ENCODE measurements at regions not wholly inside any gene's neighbourhood (a gene's known extent, or its start where the extent isn't known, plus 50 kb on each side); places are given as distances from the start of the nearest gene placed in this dataset.

DNA sequence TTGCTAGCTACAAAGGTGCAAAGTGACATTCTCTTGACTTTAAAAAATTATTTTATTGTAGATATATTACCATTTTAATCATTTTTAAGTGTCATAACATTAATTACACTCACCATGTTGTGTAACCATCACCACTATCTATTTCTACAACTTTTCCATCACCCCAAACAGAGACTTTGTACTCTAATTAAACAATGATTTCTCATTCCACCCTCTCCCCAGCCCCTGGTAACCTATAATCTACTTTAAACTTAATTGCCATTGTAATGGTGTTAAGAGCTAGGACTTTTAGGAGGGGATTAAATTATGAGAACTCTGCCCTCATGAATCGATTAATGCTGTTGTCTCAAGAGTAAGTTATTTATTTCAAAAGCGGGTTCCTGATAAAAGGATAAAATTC lies 352.9 kb upstream of the SEL1L start:
- H3K4me3 ChIP-seq: no peak overlapping the region
- FAIRE-seq (no peak), ATAC-seq (no peak), DNase-seq (ENCODE audit: low read depth in 1 of 2, low spot score in 1 of 2) (no peak)
- ChIA-PET CTCF (no interaction called here), POLR2A (no interaction called here)
- 3% methylated on average over 2 of the region's 2 CpGs for WGBS (ENCODE audit: missing lambda C conversion rate)
- no peaks in the 10 kb centered on the region for H3K4me1 ChIP-seq
- no peak for TF ChIP-seq TP53 (CRISPR knock-in tag; IDR thresholded peaks at IDR 0.05)
- TF ChIP-seq, protein P1, sequence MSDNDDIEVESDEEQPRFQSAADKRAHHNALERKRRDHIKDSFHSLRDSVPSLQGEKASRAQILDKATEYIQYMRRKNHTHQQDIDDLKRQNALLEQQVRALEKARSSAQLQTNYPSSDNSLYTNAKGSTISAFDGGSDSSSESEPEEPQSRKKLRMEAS (IDR thresholded peaks at IDR 0.05): no peak
- no peaks in the 10 kb centered on the region for H3K9me3 ChIP-seq
- H3K27ac ChIP-seq: no peak overlapping the region
- H3K4me2 ChIP-seq: no peak overlapping the region

DNA sequence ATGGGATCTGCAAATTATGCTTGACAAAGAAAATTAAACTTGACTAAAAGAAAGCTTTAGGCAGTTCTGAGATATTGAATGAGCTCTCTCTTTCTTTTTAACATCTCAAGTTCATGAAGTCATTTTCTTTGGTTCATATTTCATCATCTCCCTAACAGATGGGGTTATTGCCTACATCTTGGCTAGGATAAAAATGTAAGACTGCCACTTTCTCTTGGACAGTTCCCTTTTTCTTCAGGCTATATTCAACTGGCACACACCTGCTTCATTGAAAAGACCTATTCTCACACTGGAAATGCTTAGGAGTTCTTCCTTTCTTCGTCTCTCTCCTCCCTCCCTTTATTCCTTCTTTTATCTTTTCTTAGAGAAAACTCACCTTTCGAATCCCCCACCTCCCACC lies 355.9 kb upstream of the SEL1L start:
- no peak for ATAC-seq
- WGBS (ENCODE audit: missing lambda C conversion rate): 2% methylated on average over 2 of the region's 2 CpGs
- ChIA-PET POLR2A (no interaction called here), CTCF (no interaction called here)
- no peak for FAIRE-seq
- Histone ChIP-seq H3K27ac (no peak overlapping the region), H3K9me3 (no peaks in the 10 kb centered on the region), H3K4me2 (no peak overlapping the region), H3K4me1 (no peaks in the 10 kb centered on the region), H3K4me3 (no peak overlapping the region)
- TF ChIP-seq ZSCAN20 (CRISPR knock-in tag; IDR thresholded peaks at IDR 0.05) (no peak), CBX2 (IDR thresholded peaks at IDR 0.05; ENCODE audit: borderline replicate concordance, low read depth) (no peak), KDM5A (IDR thresholded peaks at IDR 0.05) (no peak), HOXB13 (CRISPR knock-in tag; IDR thresholded peaks at IDR 0.05; ENCODE audit: low read depth) (no peak), JUNB (IDR thresholded peaks at IDR 0.05) (no peak), HOXB5 (CRISPR knock-in tag; IDR thresholded peaks at IDR 0.05) (no peak), RARB (CRISPR knock-in tag; IDR thresholded peaks at IDR 0.05) (no peak), MAFK (IDR thresholded peaks at IDR 0.05; ENCODE audit: partially characterized antibody) (no peak)
- no peak for DNase-seq (ENCODE audit: low read depth in 1 of 2, low spot score in 1 of 2)

DNA sequence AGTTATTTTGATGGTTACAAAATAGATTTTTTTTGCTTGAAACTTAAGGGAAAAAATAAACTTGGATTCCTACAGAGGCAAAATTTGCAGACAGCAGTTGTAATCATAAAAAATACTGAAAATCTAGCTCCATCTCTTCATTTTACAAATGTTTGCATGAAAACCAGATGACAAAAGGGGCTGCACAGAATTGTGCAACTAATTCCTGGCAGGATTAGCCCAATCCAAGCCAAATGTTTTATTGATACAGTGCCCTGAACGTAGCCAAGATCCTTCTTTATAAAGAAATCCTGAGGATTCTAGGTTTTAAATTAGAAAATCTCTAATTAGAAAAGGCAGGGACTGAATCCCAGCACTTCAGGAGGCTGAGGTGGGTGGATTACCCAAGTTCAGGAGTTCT lies 356.4 kb upstream of the SEL1L start:
- ATAC-seq: no peak
- Histone ChIP-seq H3K4me3 (no peak overlapping the region), H3K4me1 (no peaks in the 10 kb centered on the region), H3K27ac (no peak overlapping the region), H3K9me3 (no peaks in the 10 kb centered on the region), H3K4me2 (no peak overlapping the region)
- ChIA-PET CTCF (no interaction called here), POLR2A (no interaction called here)
- WGBS (ENCODE audit: missing lambda C conversion rate): 0% methylated on average over 1 of the region's 1 CpG
- no peak for TF ChIP-seq KDM1A (IDR thresholded peaks at IDR 0.05; ENCODE audit: low read depth)
- TF ChIP-seq, protein P2, sequence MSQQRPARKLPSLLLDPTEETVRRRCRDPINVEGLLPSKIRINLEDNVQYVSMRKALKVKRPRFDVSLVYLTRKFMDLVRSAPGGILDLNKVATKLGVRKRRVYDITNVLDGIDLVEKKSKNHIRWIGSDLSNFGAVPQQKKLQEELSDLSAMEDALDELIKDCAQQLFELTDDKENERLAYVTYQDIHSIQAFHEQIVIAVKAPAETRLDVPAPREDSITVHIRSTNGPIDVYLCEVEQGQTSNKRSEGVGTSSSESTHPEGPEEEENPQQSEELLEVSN (IDR thresholded peaks at IDR 0.05; ENCODE audit: borderline replicate concordance, low read depth): no peak
- no peak for FAIRE-seq
- DNase-seq (ENCODE audit: low read depth in 1 of 2, low spot score in 1 of 2): no peak

DNA sequence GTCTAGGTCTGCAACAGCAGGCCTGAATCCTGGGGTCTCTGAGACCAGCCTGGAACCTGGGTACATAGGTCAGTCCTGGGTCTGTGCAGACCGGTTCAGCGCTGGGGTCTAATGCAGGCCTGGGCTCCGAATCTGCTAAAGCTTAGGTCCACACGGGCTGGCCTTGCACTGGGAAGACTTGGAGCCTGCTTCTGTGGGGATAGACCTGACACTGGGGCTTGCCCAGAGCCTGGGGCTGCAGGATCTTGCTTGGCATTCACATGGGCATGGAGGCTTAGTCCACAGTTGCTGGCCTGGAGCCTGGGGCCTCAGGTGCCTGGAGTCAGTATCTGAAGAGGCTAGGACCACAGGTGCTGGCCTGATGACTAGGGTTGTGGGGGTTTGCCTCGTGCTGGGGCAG lies 369.8 kb upstream of the SEL1L start:
- ChIA-PET POLR2A (no interaction called here), CTCF (interaction anchor here (0.6 kb wide), 1 partner anchor 119 kb away, joined by 3 read pairs; no protein-coding TSS in a partner anchor)
- ATAC-seq (no peak), DNase-seq (ENCODE audit: low read depth in 1 of 2, low spot score in 1 of 2) (no peak), FAIRE-seq (no peak)
- H3K9me3 ChIP-seq: peaks cover 12% of the 10 kb centered on the region; the same call in 1 of the 3 replicates
- H3K4me3 ChIP-seq: no peak overlapping the region
- WGBS (ENCODE audit: missing lambda C conversion rate): 4% methylated on average over 5 of the region's 5 CpGs
- no peaks in the 10 kb centered on the region for H3K4me1 ChIP-seq
- no peak overlapping the region for H3K4me2 ChIP-seq
- H3K27ac ChIP-seq: no peak overlapping the region
- TF ChIP-seq SREBF2 (IDR thresholded peaks at IDR 0.05): no peak
- no peak for TF ChIP-seq CBX8 (IDR thresholded peaks at IDR 0.05)
- TF ChIP-seq EHF (CRISPR knock-in tag; IDR thresholded peaks at IDR 0.05): no peak
- no peak for TF ChIP-seq EHMT2 (IDR thresholded peaks at IDR 0.05; ENCODE audit: low read depth)
- TF ChIP-seq, protein P3, sequence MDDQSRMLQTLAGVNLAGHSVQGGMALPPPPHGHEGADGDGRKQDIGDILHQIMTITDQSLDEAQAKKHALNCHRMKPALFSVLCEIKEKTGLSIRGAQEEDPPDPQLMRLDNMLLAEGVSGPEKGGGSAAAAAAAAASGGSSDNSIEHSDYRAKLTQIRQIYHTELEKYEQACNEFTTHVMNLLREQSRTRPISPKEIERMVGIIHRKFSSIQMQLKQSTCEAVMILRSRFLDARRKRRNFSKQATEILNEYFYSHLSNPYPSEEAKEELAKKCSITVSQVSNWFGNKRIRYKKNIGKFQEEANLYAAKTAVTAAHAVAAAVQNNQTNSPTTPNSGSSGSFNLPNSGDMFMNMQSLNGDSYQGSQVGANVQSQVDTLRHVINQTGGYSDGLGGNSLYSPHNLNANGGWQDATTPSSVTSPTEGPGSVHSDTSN (IDR thresholded peaks at IDR 0.05): no peak
- no peak for TF ChIP-seq POLR2AphosphoS2 (conservative IDR thresholded peaks at IDR 0.05; ENCODE audit: low read length)
- no peak for TF ChIP-seq PHF8 (IDR thresholded peaks at IDR 0.05; ENCODE audit: borderline replicate concordance, low read depth)
- no peak for TF ChIP-seq MAZ (IDR thresholded peaks at IDR 0.05; ENCODE audit: borderline replicate concordance, low read depth, low read length)
- TF ChIP-seq ZFP36 (IDR thresholded peaks at IDR 0.05; ENCODE audit: borderline replicate concordance, partially characterized antibody): no peak
- TF ChIP-seq RARB (CRISPR knock-in tag; IDR thresholded peaks at IDR 0.05): no peak
- TF ChIP-seq FOXS1 (CRISPR knock-in tag; IDR thresholded peaks at IDR 0.05): no peak
- TF ChIP-seq TFCP2L1 (CRISPR knock-in tag; IDR thresholded peaks at IDR 0.05): no peak
- TF ChIP-seq RAD21 (conservative IDR thresholded peaks at IDR 0.05 in 1 of 2, IDR thresholded peaks at IDR 0.05 in 1 of 2): no peak
- TF ChIP-seq HOXB5 (CRISPR knock-in tag; IDR thresholded peaks at IDR 0.05): no peak
- no peak for TF ChIP-seq NFE2L2 (conservative IDR thresholded peaks at IDR 0.05; ENCODE audit: low read length)
- TF ChIP-seq, protein P2 (IDR thresholded peaks at IDR 0.05; ENCODE audit: borderline replicate concordance, low read depth): no peak
- TF ChIP-seq GATA3 (IDR thresholded peaks at IDR 0.05; ENCODE audit: borderline replicate concordance): no peak
